ENCODE measurements at regions not wholly inside any gene's neighbourhood (a gene's known extent, or its start where the extent isn't known, plus 50 kb on each side); places are given as distances from the start of the nearest gene placed in this dataset.
"Not testable (repeated sequence)": the region's sequence is repeated elsewhere in the genome, so short reads cannot be mapped to it uniquely, and the experiment has no call there.

GRCh38 chr1:112141923-112142322 is 152.5 kb upstream of the KCND3 start:
- H3K27ac ChIP-seq (ENCODE audit: low read depth, low read length) = no peak overlapping the region
- H3K27me3 ChIP-seq (ENCODE audit: insufficient read depth, low read length) = peaks cover 27% of the 10 kb centered on the region
- H3K36me3 ChIP-seq (ENCODE audit: insufficient read depth, low read length) = no peaks in the 10 kb centered on the region
- no peak overlapping the region for H2AFZ ChIP-seq (ENCODE audit: low read length, unreplicated experiment)
- no peaks in the 10 kb centered on the region for H3K79me2 ChIP-seq (ENCODE audit: control insufficient read depth, insufficient read depth, low read length, unreplicated experiment)
- H3K4me1 ChIP-seq (ENCODE audit: control insufficient read depth, insufficient read depth, low read length, unreplicated experiment) = no peaks in the 10 kb centered on the region
- no peak overlapping the region for H3K4me3 ChIP-seq (ENCODE audit: low read depth, low read length)

GRCh38 chr1:112143871-112144441 is 154.5 kb upstream of the KCND3 start:
- no peaks in the 10 kb centered on the region for H3K4me1 ChIP-seq (ENCODE audit: control insufficient read depth, insufficient read depth, low read length, unreplicated experiment)
- H3K27ac ChIP-seq (ENCODE audit: low read depth, low read length) = no peak overlapping the region
- H3K79me2 ChIP-seq (ENCODE audit: control insufficient read depth, insufficient read depth, low read length, unreplicated experiment) = no peaks in the 10 kb centered on the region
- H2AFZ ChIP-seq (ENCODE audit: low read length, unreplicated experiment) = no peak overlapping the region
- no peak overlapping the region for H3K4me3 ChIP-seq (ENCODE audit: low read depth, low read length)
- H3K27me3 ChIP-seq (ENCODE audit: insufficient read depth, low read length) = peaks cover 22% of the 10 kb centered on the region
- H3K36me3 ChIP-seq (ENCODE audit: insufficient read depth, low read length) = no peaks in the 10 kb centered on the region

- H3K79me2 ChIP-seq (ENCODE audit: control insufficient read depth, insufficient read depth, low read length, unreplicated experiment) = no peaks in the 10 kb centered on the region
- peaks cover 13% of the 10 kb centered on the region for H3K27me3 ChIP-seq (ENCODE audit: insufficient read depth, low read length)
- H2AFZ ChIP-seq (ENCODE audit: low read length, unreplicated experiment) = no peak overlapping the region
- no peak overlapping the region for H3K27ac ChIP-seq (ENCODE audit: low read depth, low read length)
- H3K4me1 ChIP-seq (ENCODE audit: control insufficient read depth, insufficient read depth, low read length, unreplicated experiment) = no peaks in the 10 kb centered on the region
- no peak overlapping the region for H3K4me3 ChIP-seq (ENCODE audit: low read depth, low read length)
- no peaks in the 10 kb centered on the region for H3K36me3 ChIP-seq (ENCODE audit: insufficient read depth, low read length)
Measured at GRCh38 chr1:112144733-112145426, 155.4 kb upstream of the KCND3 start.

GRCh38 chr1:112146201-112146715 is 156.8 kb upstream of the KCND3 start:
- no peak overlapping the region for H2AFZ ChIP-seq (ENCODE audit: low read length, unreplicated experiment)
- no peak overlapping the region for H3K27ac ChIP-seq (ENCODE audit: low read depth, low read length)
- peaks cover 3% of the 10 kb centered on the region for H3K27me3 ChIP-seq (ENCODE audit: insufficient read depth, low read length)
- H3K36me3 ChIP-seq (ENCODE audit: insufficient read depth, low read length) = no peaks in the 10 kb centered on the region
- no peak overlapping the region for H3K4me3 ChIP-seq (ENCODE audit: low read depth, low read length)
- no peaks in the 10 kb centered on the region for H3K79me2 ChIP-seq (ENCODE audit: control insufficient read depth, insufficient read depth, low read length, unreplicated experiment)
- H3K4me1 ChIP-seq (ENCODE audit: control insufficient read depth, insufficient read depth, low read length, unreplicated experiment) = no peaks in the 10 kb centered on the region

GRCh38 chr1:112160214-112160613 is 170.7 kb upstream of the KCND3 start:
- H3K4me1 ChIP-seq (ENCODE audit: control insufficient read depth, insufficient read depth, low read length, unreplicated experiment); H3K4me3 ChIP-seq (ENCODE audit: low read depth, low read length): not testable (repeated sequence)

GRCh38 chr1:112165375-112165774 is 175.9 kb upstream of the KCND3 start:
- H3K4me1 ChIP-seq (ENCODE audit: control insufficient read depth, insufficient read depth, low read length, unreplicated experiment) = no peaks in the 10 kb centered on the region
- H3K36me3 ChIP-seq (ENCODE audit: insufficient read depth, low read length) = no peaks in the 10 kb centered on the region
- no peaks in the 10 kb centered on the region for H3K79me2 ChIP-seq (ENCODE audit: control insufficient read depth, insufficient read depth, low read length, unreplicated experiment)
- H3K27me3 ChIP-seq (ENCODE audit: insufficient read depth, low read length) = peaks cover 19% of the 10 kb centered on the region
- no peak overlapping the region for H2AFZ ChIP-seq (ENCODE audit: low read length, unreplicated experiment)
- H3K27ac ChIP-seq (ENCODE audit: low read depth, low read length) = no peak overlapping the region
- no peak overlapping the region for H3K4me3 ChIP-seq (ENCODE audit: low read depth, low read length)

More at GRCh38 chr1:112160214-112160613, 170.7 kb upstream of the KCND3 start:
- not testable (repeated sequence) for H3K36me3 ChIP-seq (ENCODE audit: insufficient read depth, low read length); H3K79me2 ChIP-seq (ENCODE audit: control insufficient read depth, insufficient read depth, low read length, unreplicated experiment); H3K27ac ChIP-seq (ENCODE audit: low read depth, low read length); H2AFZ ChIP-seq (ENCODE audit: low read length, unreplicated experiment)
- H3K27me3 ChIP-seq (ENCODE audit: insufficient read depth, low read length) = peaks cover 10% of the 10 kb centered on the region

- H3K27me3 ChIP-seq (ENCODE audit: insufficient read depth, low read length) = peaks cover 15% of the 10 kb centered on the region
- no peak overlapping the region for H3K27ac ChIP-seq (ENCODE audit: low read depth, low read length)
- no peak overlapping the region for H2AFZ ChIP-seq (ENCODE audit: low read length, unreplicated experiment)
- H3K4me3 ChIP-seq (ENCODE audit: low read depth, low read length) = no peak overlapping the region
- no peaks in the 10 kb centered on the region for H3K4me1 ChIP-seq (ENCODE audit: control insufficient read depth, insufficient read depth, low read length, unreplicated experiment)
- no peaks in the 10 kb centered on the region for H3K36me3 ChIP-seq (ENCODE audit: insufficient read depth, low read length)
- H3K79me2 ChIP-seq (ENCODE audit: control insufficient read depth, insufficient read depth, low read length, unreplicated experiment) = no peaks in the 10 kb centered on the region
Measured at GRCh38 chr1:112169517-112169916, 180.0 kb upstream of the KCND3 start.

GRCh38 chr1:112172294-112172882 is 182.9 kb upstream of the KCND3 start:
- H2AFZ ChIP-seq (ENCODE audit: low read length, unreplicated experiment) = no peak overlapping the region
- H3K27me3 ChIP-seq (ENCODE audit: insufficient read depth, low read length) = peaks cover 5% of the 10 kb centered on the region; the same call in 1 of the 2 replicates
- H3K4me1 ChIP-seq (ENCODE audit: control insufficient read depth, insufficient read depth, low read length, unreplicated experiment) = no peaks in the 10 kb centered on the region
- no peaks in the 10 kb centered on the region for H3K36me3 ChIP-seq (ENCODE audit: insufficient read depth, low read length)
- H3K79me2 ChIP-seq (ENCODE audit: control insufficient read depth, insufficient read depth, low read length, unreplicated experiment) = no peaks in the 10 kb centered on the region
- no peak overlapping the region for H3K4me3 ChIP-seq (ENCODE audit: low read depth, low read length)
- no peak overlapping the region for H3K27ac ChIP-seq (ENCODE audit: low read depth, low read length)

- Histone ChIP-seq H3K79me2 (ENCODE audit: control insufficient read depth, insufficient read depth, low read length, unreplicated experiment) (no peaks in the 10 kb centered on the region), H3K27me3 (ENCODE audit: insufficient read depth, low read length) (peaks cover 11% of the 10 kb centered on the region; the same call in 1 of the 2 replicates), H2AFZ (ENCODE audit: low read length, unreplicated experiment) (no peak overlapping the region), H3K4me1 (ENCODE audit: control insufficient read depth, insufficient read depth, low read length, unreplicated experiment) (no peaks in the 10 kb centered on the region), H3K36me3 (ENCODE audit: insufficient read depth, low read length) (no peaks in the 10 kb centered on the region), H3K4me3 (ENCODE audit: low read depth, low read length) (no peak overlapping the region), H3K27ac (ENCODE audit: low read depth, low read length) (no peak overlapping the region)
Measured at GRCh38 chr1:112177314-112177713, 187.8 kb upstream of the KCND3 start.

- Histone ChIP-seq H3K27me3 (ENCODE audit: insufficient read depth, low read length) (peaks cover 26% of the 10 kb centered on the region), H3K4me1 (ENCODE audit: control insufficient read depth, insufficient read depth, low read length, unreplicated experiment) (no peaks in the 10 kb centered on the region), H3K27ac (ENCODE audit: low read depth, low read length) (no peak overlapping the region), H3K79me2 (ENCODE audit: control insufficient read depth, insufficient read depth, low read length, unreplicated experiment) (no peaks in the 10 kb centered on the region), H3K36me3 (ENCODE audit: insufficient read depth, low read length) (no peaks in the 10 kb centered on the region), H2AFZ (ENCODE audit: low read length, unreplicated experiment) (no peak overlapping the region), H3K4me3 (ENCODE audit: low read depth, low read length) (no peak overlapping the region)
Measured at GRCh38 chr1:112188611-112189010, 199.1 kb upstream of the KCND3 start.
